GM21447 (cell line): ENCODE measurements at regions not wholly inside any gene's neighbourhood (a gene's known extent, or its start where the extent isn't known, plus 50 kb on each side); places are given as distances from the start of the nearest gene placed in this dataset.

Source experiments
- ATAC-seq: cut with Tn5 transposase; IDR thresholded peaks from one replicate; pipeline ENCODE4 v1.9.1; 2021; ENCODE audit not compliant: unreplicated experiment

- peak; percentile 36 for ATAC-seq
Observed at GRCh38 chr6:7960848-7961247, 50.3 kb upstream of the TXNDC5 start.
